Cardiac fibroblast (primary cell): ENCODE measurements at regions not wholly inside any gene's neighbourhood (a gene's known extent, or its start where the extent isn't known, plus 50 kb on each side); places are given as distances from the start of the nearest gene placed in this dataset.
"Not testable (repeated sequence)": the region's sequence is repeated elsewhere in the genome, so short reads cannot be mapped to it uniquely, and the experiment has no call there.

Experiments used
- DNase-seq, 2 donors: peaks; one replicate each; pipeline versions ENCODE4 v3.0.0 to v3.0.0-alpha.2; 2010; ENCODE audit warnings: low read depth in 2 of 2
- H3K4me3 ChIP-seq, 2 donors: replicated peaks in 1 of 2; 1 replicate in 1 of 2; 2 replicates in 1 of 2; pipeline ENCODE4 v1.5.1; 2011; ENCODE audit warnings: low read depth in 2 of 2, low read length in 2 of 2, mild to moderate bottlenecking in 2 of 2, moderate library complexity in 1 of 2
- CTCF ChIP-seq: IDR thresholded peaks from one replicate; pipeline ENCODE4 v1.5.1; 2011; ENCODE audit warnings: low read depth, mild to moderate bottlenecking, low read length, inconsistent platforms

DNA sequence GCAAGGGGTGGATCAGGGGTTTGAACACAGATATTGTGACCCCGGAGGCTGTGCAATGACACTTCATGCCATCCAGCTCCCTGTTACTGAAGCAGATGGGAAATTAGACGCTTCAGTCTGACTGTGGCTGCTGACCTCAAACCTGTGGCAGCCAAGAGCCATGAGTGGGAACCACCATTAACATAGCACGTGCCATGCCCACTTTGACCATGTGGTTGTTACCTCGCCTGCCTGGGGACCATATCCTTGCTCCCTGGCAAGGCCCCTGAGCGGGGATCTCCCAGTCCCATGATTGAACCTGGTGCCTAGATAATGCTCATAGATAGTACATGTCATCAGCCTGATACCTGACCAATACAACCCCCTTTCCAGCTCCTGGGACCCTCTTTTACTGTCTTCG lies 68.9 kb downstream of the CYP26B1 start:
- DNase-seq: no peak

DNA sequence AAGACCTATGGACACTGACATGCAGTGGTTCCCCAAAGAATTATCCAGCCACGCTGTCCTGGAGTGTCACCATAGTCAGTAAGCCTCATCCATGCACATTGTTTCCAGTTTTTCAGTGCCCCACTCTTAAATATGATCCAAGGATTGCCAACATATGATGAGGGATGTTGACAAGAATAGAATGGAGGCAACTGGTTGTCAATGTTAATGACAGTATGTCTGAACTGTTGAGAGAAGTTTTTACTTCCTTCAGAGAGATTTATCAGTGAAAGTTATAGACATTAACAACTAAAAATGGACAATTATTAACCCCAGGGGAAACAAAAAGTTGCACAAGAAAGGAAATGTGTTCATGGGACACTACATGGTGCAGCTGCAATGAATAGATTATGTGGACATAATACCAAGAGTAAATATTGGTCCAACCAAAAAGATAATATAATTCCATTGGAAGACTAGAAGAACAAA lies 69.9 kb downstream of the CYP26B1 start:
- H3K4me3 ChIP-seq: no peak overlapping the region
- no peak for DNase-seq
- no peak for TF ChIP-seq CTCF

More for the DNA sequence above, 68.9 kb downstream of the CYP26B1 start:
- no peak overlapping the region for H3K4me3 ChIP-seq
- no peak for TF ChIP-seq CTCF

DNA sequence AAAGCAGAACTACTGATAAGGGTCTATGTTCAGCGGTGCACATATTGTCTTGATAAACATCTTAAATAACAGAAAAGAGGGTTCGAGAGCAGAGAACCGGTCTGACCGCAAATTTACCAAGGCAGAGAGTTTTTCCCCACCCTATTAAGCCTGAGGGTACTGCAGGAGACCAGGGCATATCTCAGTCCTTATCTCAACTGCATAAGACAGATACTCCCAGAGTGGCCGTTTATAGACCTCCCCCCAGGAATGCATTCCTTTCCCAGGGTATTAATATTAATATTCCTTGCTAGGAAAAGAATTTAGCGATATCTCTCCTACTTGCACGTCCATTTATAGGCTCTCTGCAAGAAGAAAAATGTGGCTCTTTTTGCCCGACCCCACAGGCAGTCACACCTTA lies 74.3 kb downstream of the CYP26B1 start:
- H3K4me3 ChIP-seq, DNase-seq: not testable (repeated sequence)

DNA sequence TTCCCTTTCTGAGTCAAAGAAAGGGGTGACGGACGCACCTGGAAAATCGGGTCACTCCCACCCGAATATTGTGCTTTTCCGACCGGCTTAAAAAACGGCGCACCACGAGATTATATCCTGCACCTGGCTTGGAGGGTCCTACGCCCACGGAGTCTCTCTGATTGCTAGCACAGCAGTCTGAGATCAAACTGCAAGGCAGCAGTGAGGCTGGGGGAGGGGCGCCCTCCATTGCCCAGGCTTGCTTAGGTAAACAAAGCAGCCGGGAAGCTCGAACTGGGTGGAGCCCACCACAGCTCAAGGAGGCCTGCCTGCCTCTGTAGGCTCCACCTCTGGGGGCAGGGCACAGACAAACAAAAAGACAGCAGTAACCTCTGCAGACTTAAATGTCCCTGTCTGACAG lies 83.5 kb downstream of the CYP26B1 start:
- not testable (repeated sequence) for DNase-seq, H3K4me3 ChIP-seq

GRCh38 chr2:72062336-72062735 lies 85.3 kb downstream of the CYP26B1 start:
- peak in 1 of 2 donors; percentile 10 for DNase-seq
- no peak overlapping the region for H3K4me3 ChIP-seq
- TF ChIP-seq CTCF: no peak

GRCh38 chr2:72057308-72057707 lies 90.4 kb downstream of the CYP26B1 start:
- no peak for DNase-seq
- no peak for TF ChIP-seq CTCF

GRCh38 chr2:72051971-72052505 lies 95.6 kb downstream of the CYP26B1 start:
- no peak for TF ChIP-seq CTCF
- peak in 1 of 2 donors; percentile 16 for DNase-seq
- H3K4me3 ChIP-seq: no peak overlapping the region

More at GRCh38 chr2:72057308-72057707, 90.4 kb downstream of the CYP26B1 start:
- H3K4me3 ChIP-seq: no peak overlapping the region

DNA sequence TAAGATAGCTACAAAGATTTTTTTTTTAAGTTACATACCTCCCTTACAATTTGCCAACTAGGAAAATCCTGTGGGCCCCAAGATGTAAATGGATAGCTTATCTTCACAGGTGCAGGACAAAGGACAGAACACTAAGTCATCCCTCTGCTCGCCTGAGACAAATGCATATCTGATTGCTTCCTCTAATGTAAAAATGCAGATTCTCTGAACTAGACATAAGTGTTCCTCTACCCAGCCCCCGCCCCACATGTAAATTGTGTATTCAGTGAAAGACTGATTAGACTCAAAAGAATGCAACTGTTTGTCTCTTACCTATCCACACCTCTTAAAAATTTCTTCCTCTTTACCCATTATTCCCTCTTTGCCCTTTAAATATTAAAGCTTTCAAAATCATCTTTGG lies 96.5 kb downstream of the CYP26B1 start:
- DNase-seq: no peak
- TF ChIP-seq CTCF: no peak
- H3K4me3 ChIP-seq: no peak overlapping the region
